ENCODE measurements at regions not wholly inside any gene's neighbourhood (a gene's known extent, or its start where the extent isn't known, plus 50 kb on each side); places are given as distances from the start of the nearest gene placed in this dataset.

- intact Hi-C loops (cut with DNase I; ENCODE audit: low total_unique reads), result no loop called here
- no peak overlapping the region for H3K4me3 ChIP-seq (ENCODE audit: low read depth, poor library complexity, severe bottlenecking)
- TF ChIP-seq POLR2A (IDR thresholded peaks at IDR 0.05) (no peak), CTCF (IDR thresholded peaks at IDR 0.05) (no peak)
- 61 to 68% methylated on average over 4 of the region's 4 CpGs for WGBS, 2 donors
- DNase-seq (ENCODE audit: low spot score in 2 of 2), result no peak
These were observed 458.2 kb upstream of the RUNX1 start for GRCh38 chr21:35507181-35507759.

GRCh38 chr21:35506771-35507170, 457.7 kb upstream of the RUNX1 start:
- H3K4me3 ChIP-seq (ENCODE audit: low read depth, poor library complexity, severe bottlenecking), result no peak overlapping the region
- TF ChIP-seq POLR2A (IDR thresholded peaks at IDR 0.05) (no peak), CTCF (IDR thresholded peaks at IDR 0.05) (no peak)
- intact Hi-C loops (cut with DNase I; ENCODE audit: low total_unique reads), result no loop called here
- DNase-seq (ENCODE audit: low spot score in 2 of 2), result no peak
- 42 to 49% methylated on average over 2 of the region's 2 CpGs for WGBS, 2 donors

- H3K4me3 ChIP-seq (ENCODE audit: low read depth, poor library complexity, severe bottlenecking), result no peak overlapping the region
- intact Hi-C loops (cut with DNase I; ENCODE audit: low total_unique reads), result no loop called here
- 20 to 34% methylated on average over 3 of the region's 3 CpGs for WGBS, 2 donors
- TF ChIP-seq CTCF (IDR thresholded peaks at IDR 0.05) (no peak), POLR2A (IDR thresholded peaks at IDR 0.05) (no peak)
- DNase-seq (ENCODE audit: low spot score in 2 of 2), result no peak
These were observed 457.2 kb upstream of the RUNX1 start for GRCh38 chr21:35506352-35506751.

GRCh38 chr21:35504951-35505466, 455.9 kb upstream of the RUNX1 start:
- intact Hi-C loops (cut with DNase I; ENCODE audit: low total_unique reads), result no loop called here
- no peak for TF ChIP-seq CTCF (IDR thresholded peaks at IDR 0.05)
- no peak for TF ChIP-seq POLR2A (IDR thresholded peaks at IDR 0.05)
- H3K4me3 ChIP-seq (ENCODE audit: low read depth, poor library complexity, severe bottlenecking), result no peak overlapping the region
- WGBS, 2 donors, result 86 to 89% methylated on average over 5 of the region's 5 CpGs
- no peak for DNase-seq (ENCODE audit: low spot score in 2 of 2)

- intact Hi-C loops (cut with DNase I; ENCODE audit: low total_unique reads), result no loop called here
- DNase-seq (ENCODE audit: low spot score in 2 of 2), result no peak
- WGBS, 2 donors, result 52 to 54% methylated on average over 6 of the region's 6 CpGs
These were observed 455.2 kb upstream of the RUNX1 start for GRCh38 chr21:35504277-35504676.

More at GRCh38 chr21:35504277-35504676, 455.2 kb upstream of the RUNX1 start:
- H3K4me3 ChIP-seq (ENCODE audit: low read depth, poor library complexity, severe bottlenecking), result no peak overlapping the region
- no peak for TF ChIP-seq POLR2A (IDR thresholded peaks at IDR 0.05)
- no peak for TF ChIP-seq CTCF (IDR thresholded peaks at IDR 0.05)
